OCI-LY3 (cell line): ENCODE measurements at regions not wholly inside any gene's neighbourhood (a gene's known extent, or its start where the extent isn't known, plus 50 kb on each side); places are given as distances from the start of the nearest gene placed in this dataset.

Experiments
- H2AFZ ChIP-seq: fragments of 200-600, 300-600 bp; shearing (Covaris generic); 2 replicates; pipeline ENCODE4 v1.6.0; 2014; ENCODE audit warnings: antibody characterized with exemption, low read depth, low read length
- H3K27ac ChIP-seq: fragments of 200-600, 300-600 bp; sonication (generic); 2 replicates; pipeline ENCODE4 v1.5.1; 2014; ENCODE audit warnings: mild to moderate bottlenecking, low read length, moderate library complexity, mixed read lengths
- H3K27me3 ChIP-seq: fragments of 200-600, 300-600 bp; sonication (generic); 2 replicates; pipeline ENCODE4 v1.6.1; 2014; ENCODE audit warnings: low read depth, low read length, mixed read lengths
- H3K36me3 ChIP-seq: fragments of 200-600, 300-600 bp; sonication (generic); replicated peaks from 2 replicates; pipeline ENCODE3; 2014; ENCODE audit warnings: low read depth, low read length, mixed read lengths
- H3K4me1 ChIP-seq: fragments of 300-600, 200-600 bp; sonication (generic); 2 replicates; pipeline ENCODE4 v1.6.1; 2014; ENCODE audit warnings: low read length, mixed read lengths
- H3K4me2 ChIP-seq: fragments of 200-600, 300-600 bp; sonication (generic); 2 replicates; pipeline ENCODE4 v1.6.1; 2014; ENCODE audit warnings: low read length, mixed read lengths
- H3K4me3 ChIP-seq: fragments of 300-600, 200-600 bp; sonication (generic); 2 replicates; pipeline ENCODE4 v1.5.1; 2014; ENCODE audit warnings: antibody characterized with exemption, mild to moderate bottlenecking, low read length, moderate library complexity
- H3K79me2 ChIP-seq: fragments of 300-600, 200-600 bp; shearing (Covaris generic); 2 replicates; pipeline ENCODE4 v1.6.1; 2014; ENCODE audit warnings: mild to moderate bottlenecking, low read length, mixed read lengths
- H3K9ac ChIP-seq: fragments of 300-600, 200-600 bp; shearing (Covaris generic); 2 replicates; pipeline ENCODE4 v1.6.0; 2014; ENCODE audit warnings: mild to moderate bottlenecking, low read length, moderate library complexity
- H3K9me3 ChIP-seq: fragments of 200-600, 300-600 bp; shearing (Covaris generic); 2 replicates; pipeline ENCODE4 v1.6.1; 2014; ENCODE audit warnings: low read length, mixed read lengths; ENCODE audit not compliant: insufficient read depth
- H4K20me1 ChIP-seq: fragments of 200-600, 300-600 bp; sonication (generic); 2 replicates; pipeline ENCODE4 v1.6.1; 2016; ENCODE audit warnings: low read length, mixed read lengths; ENCODE audit not compliant: insufficient read depth
- CTCF ChIP-seq: fragments of 200-600, 300-600 bp; sonication (generic); IDR thresholded peaks from 2 replicates; pipeline ENCODE4 v1.5.1; 2014; ENCODE audit warnings: antibody characterized with exemption, low read length, low read depth
- EZH2phosphoT487 ChIP-seq: fragments of 200-600 bp; shearing (Covaris generic); IDR thresholded peaks from 2 replicates; pipeline ENCODE4 v1.6.1; 2018; ENCODE audit warnings: antibody characterized with exemption, mixed run types, low read depth

GRCh38 chr11:13119941-13120520 lies 110.9 kb downstream of the RASSF10 start:
- H3K4me3 ChIP-seq: no peak overlapping the region
- no peak overlapping the region for H3K27ac ChIP-seq
- no peak for TF ChIP-seq EZH2phosphoT487
- no peak for TF ChIP-seq CTCF
- no peaks in the 10 kb centered on the region for H3K79me2 ChIP-seq
- no peaks in the 10 kb centered on the region for H4K20me1 ChIP-seq
- no peaks in the 10 kb centered on the region for H3K36me3 ChIP-seq
- H3K27me3 ChIP-seq: peaks cover 29% of the 10 kb centered on the region
- H3K9ac ChIP-seq: no peak overlapping the region
- no peaks in the 10 kb centered on the region for H3K9me3 ChIP-seq
- no peak overlapping the region for H2AFZ ChIP-seq
- no peak overlapping the region for H3K4me2 ChIP-seq
- H3K4me1 ChIP-seq: no peaks in the 10 kb centered on the region

- H3K27ac ChIP-seq: no peak overlapping the region
These were observed 111.6 kb downstream of the RASSF10 start for GRCh38 chr11:13120691-13121090.

GRCh38 chr11:13126430-13126829 lies 117.3 kb downstream of the RASSF10 start:
- H4K20me1 ChIP-seq: no peaks in the 10 kb centered on the region
- H3K36me3 ChIP-seq: no peaks in the 10 kb centered on the region
- no peak overlapping the region for H3K4me3 ChIP-seq
- no peak for TF ChIP-seq CTCF
- no peak for TF ChIP-seq EZH2phosphoT487
- peaks cover 16% of the 10 kb centered on the region for H3K27me3 ChIP-seq
- H3K79me2 ChIP-seq: no peaks in the 10 kb centered on the region
- H3K9ac ChIP-seq: no peak overlapping the region
- H3K4me1 ChIP-seq: no peaks in the 10 kb centered on the region
- no peak overlapping the region for H3K27ac ChIP-seq
- no peak overlapping the region for H2AFZ ChIP-seq
- no peaks in the 10 kb centered on the region for H3K9me3 ChIP-seq
- no peak overlapping the region for H3K4me2 ChIP-seq

More at GRCh38 chr11:13120691-13121090, 111.6 kb downstream of the RASSF10 start:
- Histone ChIP-seq H3K4me1 (no peaks in the 10 kb centered on the region), H4K20me1 (no peaks in the 10 kb centered on the region), H3K27me3 (peaks cover 34% of the 10 kb centered on the region), H3K4me2 (no peak overlapping the region), H2AFZ (no peak overlapping the region), H3K9ac (no peak overlapping the region), H3K9me3 (no peaks in the 10 kb centered on the region), H3K36me3 (no peaks in the 10 kb centered on the region), H3K79me2 (no peaks in the 10 kb centered on the region), H3K4me3 (no peak overlapping the region)
- TF ChIP-seq CTCF: no peak
- TF ChIP-seq EZH2phosphoT487: no peak

- Histone ChIP-seq H3K4me2 (no peak overlapping the region), H3K9ac (no peak overlapping the region), H4K20me1 (no peaks in the 10 kb centered on the region), H3K4me3 (no peak overlapping the region), H3K79me2 (no peaks in the 10 kb centered on the region), H3K9me3 (no peaks in the 10 kb centered on the region), H2AFZ (no peak overlapping the region), H3K4me1 (no peaks in the 10 kb centered on the region), H3K36me3 (no peaks in the 10 kb centered on the region), H3K27me3 (peaks cover 16% of the 10 kb centered on the region), H3K27ac (no peak overlapping the region)
- TF ChIP-seq CTCF (no peak), EZH2phosphoT487 (no peak)
These were observed 118.0 kb downstream of the RASSF10 start for GRCh38 chr11:13127161-13127560.
